ENCODE measurements at regions not wholly inside any gene's neighbourhood (a gene's known extent, or its start where the extent isn't known, plus 50 kb on each side); places are given as distances from the start of the nearest gene placed in this dataset.

DNA sequence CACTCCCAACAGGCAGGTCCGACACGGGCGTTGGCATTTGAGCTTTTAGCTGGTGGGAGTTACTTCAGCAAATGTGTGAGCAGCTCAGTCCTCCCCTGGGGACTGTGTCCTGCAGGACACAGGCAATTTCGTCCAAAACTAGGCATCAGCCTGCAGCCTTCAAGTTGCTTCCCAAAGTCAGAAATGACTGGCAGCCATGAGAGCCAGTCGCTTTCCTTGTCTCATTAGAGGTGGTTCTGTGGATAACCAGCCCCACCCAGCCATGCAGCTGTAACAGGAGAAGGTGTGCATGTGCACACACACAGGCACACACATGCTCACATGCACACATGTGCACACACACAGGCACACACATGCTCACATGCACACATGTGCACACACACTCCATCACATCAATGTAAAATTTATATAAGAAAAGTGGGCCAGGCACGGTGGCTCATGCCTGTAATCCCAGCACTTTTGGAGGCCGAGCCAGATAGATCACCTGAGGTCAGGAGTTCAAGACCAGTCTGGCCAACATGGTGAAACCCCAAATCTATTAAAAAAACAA is 138.8 kb upstream of the TCERG1L start:
- Mint-ChIP-seq H3K27me3 (ENCODE audit: unreplicated experiment) (no peaks in the 10 kb centered on the region), H3K4me1 (ENCODE audit: unreplicated experiment) (no peaks in the 10 kb centered on the region), H3K36me3 (ENCODE audit: unreplicated experiment) (no peaks in the 10 kb centered on the region), H3K4me3 (ENCODE audit: unreplicated experiment) (no peak overlapping the region), H3K9me3 (ENCODE audit: unreplicated experiment) (peaks cover 10% of the 10 kb centered on the region), H3K27ac (ENCODE audit: unreplicated experiment) (no peak overlapping the region)
- TF ChIP-seq, protein P1, sequence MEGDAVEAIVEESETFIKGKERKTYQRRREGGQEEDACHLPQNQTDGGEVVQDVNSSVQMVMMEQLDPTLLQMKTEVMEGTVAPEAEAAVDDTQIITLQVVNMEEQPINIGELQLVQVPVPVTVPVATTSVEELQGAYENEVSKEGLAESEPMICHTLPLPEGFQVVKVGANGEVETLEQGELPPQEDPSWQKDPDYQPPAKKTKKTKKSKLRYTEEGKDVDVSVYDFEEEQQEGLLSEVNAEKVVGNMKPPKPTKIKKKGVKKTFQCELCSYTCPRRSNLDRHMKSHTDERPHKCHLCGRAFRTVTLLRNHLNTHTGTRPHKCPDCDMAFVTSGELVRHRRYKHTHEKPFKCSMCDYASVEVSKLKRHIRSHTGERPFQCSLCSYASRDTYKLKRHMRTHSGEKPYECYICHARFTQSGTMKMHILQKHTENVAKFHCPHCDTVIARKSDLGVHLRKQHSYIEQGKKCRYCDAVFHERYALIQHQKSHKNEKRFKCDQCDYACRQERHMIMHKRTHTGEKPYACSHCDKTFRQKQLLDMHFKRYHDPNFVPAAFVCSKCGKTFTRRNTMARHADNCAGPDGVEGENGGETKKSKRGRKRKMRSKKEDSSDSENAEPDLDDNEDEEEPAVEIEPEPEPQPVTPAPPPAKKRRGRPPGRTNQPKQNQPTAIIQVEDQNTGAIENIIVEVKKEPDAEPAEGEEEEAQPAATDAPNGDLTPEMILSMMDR (IDR thresholded peaks at IDR 0.05): no peak
- no peak for DNase-seq (ENCODE audit: extremely low spot score, unreplicated experiment)

DNA sequence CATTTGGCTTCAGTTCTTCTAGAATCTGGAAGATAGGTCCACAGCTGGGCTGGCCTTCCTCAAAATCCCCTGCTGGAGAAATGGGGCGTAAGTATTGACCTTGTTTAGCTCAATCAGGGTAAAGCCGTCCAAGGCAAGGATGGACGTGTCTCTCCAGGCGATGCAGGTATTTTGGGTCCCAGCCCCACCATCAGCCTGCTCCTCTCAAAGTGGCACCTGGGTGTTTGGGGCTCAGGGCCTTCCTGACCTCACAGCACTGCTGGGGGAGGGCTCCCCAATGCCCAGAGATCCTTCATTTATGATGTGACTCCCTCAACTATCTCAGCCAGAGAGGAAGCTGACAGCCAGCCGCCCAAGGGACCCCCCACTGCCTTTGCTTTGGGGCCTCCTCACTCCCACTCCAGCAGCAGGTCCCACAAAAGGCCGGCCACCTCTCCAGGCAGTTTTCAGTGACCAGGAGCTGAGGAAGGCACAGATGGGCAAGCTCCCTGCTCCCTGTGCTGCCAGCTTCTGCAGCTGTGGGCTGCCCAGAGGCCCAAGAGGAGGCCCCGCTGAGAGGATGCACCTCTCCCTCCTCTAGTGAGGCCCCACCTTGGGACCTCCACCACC is 140.0 kb upstream of the TCERG1L start:
- Mint-ChIP-seq H3K4me3 (ENCODE audit: unreplicated experiment) (no peak overlapping the region), H3K9me3 (ENCODE audit: unreplicated experiment) (no peaks in the 10 kb centered on the region), H3K36me3 (ENCODE audit: unreplicated experiment) (no peaks in the 10 kb centered on the region), H3K27ac (ENCODE audit: unreplicated experiment) (no peak overlapping the region), H3K27me3 (ENCODE audit: unreplicated experiment) (no peaks in the 10 kb centered on the region), H3K4me1 (ENCODE audit: unreplicated experiment) (no peaks in the 10 kb centered on the region)
- DNase-seq (ENCODE audit: extremely low spot score, unreplicated experiment): peak; percentile 71
- TF ChIP-seq, protein P1 (IDR thresholded peaks at IDR 0.05): no peak

DNA sequence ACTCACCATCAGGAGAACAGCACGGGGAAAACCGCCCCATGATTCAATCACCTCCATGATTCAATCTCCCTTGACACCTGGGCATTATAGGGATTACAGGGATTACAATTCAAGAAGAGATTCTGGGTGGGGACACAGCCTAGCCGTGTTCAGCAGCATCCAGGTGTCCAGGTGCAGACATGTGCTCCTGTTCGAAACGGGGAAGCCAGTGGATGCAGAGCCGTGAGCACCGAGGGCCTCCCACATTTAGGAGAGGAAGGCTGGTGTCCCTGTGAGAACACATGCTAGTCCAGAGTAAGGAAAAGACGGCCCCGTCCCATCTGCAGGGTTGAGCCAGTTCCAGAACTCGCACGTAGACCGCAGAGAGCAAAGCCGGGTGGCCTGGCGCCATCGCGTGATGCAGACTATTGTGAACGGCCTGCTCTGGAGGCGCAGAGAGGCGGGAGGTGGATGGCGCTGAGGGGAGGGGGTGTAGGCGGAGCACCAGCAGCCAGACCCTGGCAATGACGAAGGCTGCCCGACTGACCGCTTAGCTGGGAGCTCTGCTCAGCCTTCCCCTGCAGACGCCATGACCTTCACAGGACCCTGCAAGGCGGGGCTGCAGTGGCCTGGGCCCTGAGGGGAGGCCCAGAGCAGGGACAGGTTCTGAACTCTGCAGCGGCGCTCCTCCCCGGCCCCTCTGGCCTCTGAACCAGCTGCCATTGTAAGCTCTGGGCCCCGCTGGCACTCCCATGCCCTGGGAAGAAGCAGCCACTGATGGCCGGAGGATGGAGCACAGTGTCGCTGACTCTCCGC is 141.6 kb upstream of the TCERG1L start:
- H3K36me3 Mint-ChIP-seq (ENCODE audit: unreplicated experiment): no peaks in the 10 kb centered on the region
- no peaks in the 10 kb centered on the region for H3K4me1 Mint-ChIP-seq (ENCODE audit: unreplicated experiment)
- H3K9me3 Mint-ChIP-seq (ENCODE audit: unreplicated experiment): no peaks in the 10 kb centered on the region
- no peaks in the 10 kb centered on the region for H3K27me3 Mint-ChIP-seq (ENCODE audit: unreplicated experiment)
- no peak overlapping the region for H3K27ac Mint-ChIP-seq (ENCODE audit: unreplicated experiment)
- H3K4me3 Mint-ChIP-seq (ENCODE audit: unreplicated experiment): no peak overlapping the region
- no peak for DNase-seq (ENCODE audit: extremely low spot score, unreplicated experiment)
- TF ChIP-seq, protein P1 (IDR thresholded peaks at IDR 0.05): no peak

DNA sequence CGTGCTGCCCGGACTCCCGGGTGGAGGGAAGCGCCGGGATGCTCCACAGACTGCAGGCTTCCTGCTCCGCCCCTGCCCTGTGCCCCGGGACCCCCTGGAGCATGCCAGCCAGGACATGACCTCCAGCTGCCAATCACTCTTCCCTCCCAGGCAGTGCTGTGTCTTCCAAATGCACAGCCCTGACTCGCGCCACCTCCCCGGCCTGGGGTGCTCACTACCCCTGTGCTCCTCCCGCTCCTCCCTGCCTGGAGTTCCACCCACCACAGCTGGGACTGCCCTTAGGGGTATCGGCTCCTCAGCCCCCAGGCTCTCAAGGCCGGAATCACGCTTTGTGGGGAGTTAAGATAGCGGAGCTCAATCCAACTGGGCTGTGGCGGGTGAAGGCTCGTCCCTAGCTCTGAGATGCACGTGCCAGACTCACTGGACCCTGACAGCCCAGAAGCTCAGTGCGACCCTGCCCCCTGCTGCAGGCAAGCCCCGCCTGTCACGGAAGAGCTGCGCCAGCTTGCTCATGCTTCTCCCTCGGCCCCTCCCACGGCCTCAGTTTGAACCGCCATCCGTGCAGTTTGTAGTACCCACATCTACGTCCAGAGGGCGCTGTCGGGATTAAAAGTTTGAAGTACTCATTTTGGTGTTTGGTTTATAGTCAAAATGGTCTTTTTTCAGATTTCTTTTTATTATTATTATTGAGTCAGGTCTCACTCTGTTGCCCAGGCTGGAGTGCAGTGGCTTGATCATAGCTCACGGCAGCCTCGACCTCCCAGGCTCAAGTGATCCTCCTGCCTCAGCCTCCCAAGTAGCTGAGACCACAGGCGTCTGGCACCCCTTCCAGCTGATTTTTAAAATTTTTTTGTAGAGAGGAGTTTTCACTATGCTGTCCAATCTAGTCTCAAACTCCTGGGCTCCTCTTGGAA is 142.5 kb upstream of the TCERG1L start:
- no peaks in the 10 kb centered on the region for H3K4me1 Mint-ChIP-seq (ENCODE audit: unreplicated experiment)
- DNase-seq (ENCODE audit: extremely low spot score, unreplicated experiment): no peak
- H3K36me3 Mint-ChIP-seq (ENCODE audit: unreplicated experiment): no peaks in the 10 kb centered on the region
- H3K9me3 Mint-ChIP-seq (ENCODE audit: unreplicated experiment): no peaks in the 10 kb centered on the region
- no peaks in the 10 kb centered on the region for H3K27me3 Mint-ChIP-seq (ENCODE audit: unreplicated experiment)
- TF ChIP-seq, protein P1 (IDR thresholded peaks at IDR 0.05): peak; percentile 45
- H3K4me3 Mint-ChIP-seq (ENCODE audit: unreplicated experiment): no peak overlapping the region
- H3K27ac Mint-ChIP-seq (ENCODE audit: unreplicated experiment): no peak overlapping the region

Data from osteocyte (in vitro differentiated cells).